ENCODE measurements at regions not wholly inside any gene's neighbourhood (a gene's known extent, or its start where the extent isn't known, plus 50 kb on each side); places are given as distances from the start of the nearest gene placed in this dataset.

- no peak overlapping the region for H3K23ac ChIP-seq (ENCODE audit: insufficient read length, low read depth, low read length)
- Mint-ChIP-seq H3K27ac (peak overlapping the region in 1 of 3 experiments; percentile 78; a peak in 3 of 7 replicates), H3K27me3 (ENCODE audit: low read depth) (no peaks in the 10 kb centered on the region), H3K9me3 (peaks cover 0 to 7% of the 10 kb centered on the region in 2 experiments; a peak in 2 of 5 replicates), H3K4me3 (no peak overlapping the region), H3K4me1 (peaks cover 10 to 14% of the 10 kb centered on the region in 2 experiments), H3K36me3 (ENCODE audit: insufficient read depth in 1 of 3, low read depth in 3 of 3) (peaks cover 2 to 14% (median 4%) of the 10 kb centered on the region in 3 experiments; a peak in 5 of 7 replicates)
- no peak overlapping the region for H4K8ac ChIP-seq (replicated peaks; ENCODE audit: insufficient read length, low read depth, low read length)
- H3K9ac ChIP-seq (ENCODE audit: extremely low read depth, insufficient read length, low read length): no peak overlapping the region
- no peak overlapping the region for H3K4ac ChIP-seq (ENCODE audit: low read depth, low read length)
- H4K91ac ChIP-seq (ENCODE audit: insufficient read length, low read depth, low read length): no peak overlapping the region
- H2BK12ac ChIP-seq (ENCODE audit: insufficient read length, low read depth, low read length): no peak overlapping the region
- H2BK5ac ChIP-seq (ENCODE audit: insufficient read length, low read length): no peak overlapping the region
- no peaks in the 10 kb centered on the region; the same call in 1 of the 2 replicates for H3K4me1 ChIP-seq (ENCODE audit: insufficient read depth, low read length)
- H3K9me3 ChIP-seq (ENCODE audit: control insufficient read depth, low read depth, low read length): no peaks in the 10 kb centered on the region
- H4K5ac ChIP-seq (ENCODE audit: insufficient read length, low read depth, low read length): no peak overlapping the region
- H3K27me3 ChIP-seq (ENCODE audit: insufficient read depth, low read length): no peaks in the 10 kb centered on the region
- no peaks in the 10 kb centered on the region for H3K23me2 ChIP-seq (ENCODE audit: insufficient read length, low read depth, low read length, poor library complexity, severe bottlenecking)
- no peak overlapping the region for H3K18ac ChIP-seq (ENCODE audit: insufficient read length, low read depth, low read length)
- no peaks in the 10 kb centered on the region for H4K20me1 ChIP-seq (ENCODE audit: control insufficient read depth, insufficient read depth, insufficient read length)
- H2BK20ac ChIP-seq (ENCODE audit: low read depth, low read length, poor library complexity, severe bottlenecking): no peak overlapping the region
- H3K79me1 ChIP-seq (ENCODE audit: insufficient read depth, low read depth, low read length, poor library complexity, severe bottlenecking): no peaks in the 10 kb centered on the region
- no peaks in the 10 kb centered on the region for H3K79me2 ChIP-seq (ENCODE audit: insufficient read depth, low read length)
- H2BK120ac ChIP-seq (ENCODE audit: low read depth, low read length, poor library complexity, severe bottlenecking): no peak overlapping the region
- H3K56ac ChIP-seq (ENCODE audit: insufficient read length, low read depth, low read length): no peak overlapping the region
- no peak overlapping the region for H3T11ph ChIP-seq (ENCODE audit: low read length)
- no CpG with 5 or more reads among the region's 1 CpG for WGBS (ENCODE audit: extremely low coverage, insufficient read length, low lambda C conversion rate)
- H3K27ac ChIP-seq (ENCODE audit: insufficient read length, low read depth, low read length): no peak overlapping the region
- H2BK15ac ChIP-seq (ENCODE audit: low read depth, low read length): no peak overlapping the region
- H3K14ac ChIP-seq (ENCODE audit: insufficient read depth, low read length): no peak overlapping the region
- no peak for TF ChIP-seq CTCF (conservative IDR thresholded peaks at IDR 0.05)
- no peak overlapping the region for H3K4me2 ChIP-seq (ENCODE audit: insufficient read depth, insufficient read length, low read length)
- H2AK5ac ChIP-seq (ENCODE audit: insufficient read length, low read length): no peak overlapping the region
- no peak overlapping the region for H2AFZ ChIP-seq (ENCODE audit: low read length)
- no peak for DNase-seq
Measured at GRCh38 chr18:64668461-64668962, 519.6 kb upstream of the LINC00305 start.
